Astrocyte (in vitro differentiated cells and primary cell): ENCODE measurements at regions not wholly inside any gene's neighbourhood (a gene's known extent, or its start where the extent isn't known, plus 50 kb on each side); places are given as distances from the start of the nearest gene placed in this dataset.

Source experiments
- CTCF ChIP-seq: IDR thresholded peaks from 2 replicates; pipeline ENCODE4 v1.5.1; 2011; ENCODE audit warnings: low read depth, mild to moderate bottlenecking, inconsistent platforms, low read length, moderate library complexity; ENCODE audit not compliant: insufficient read depth
- EZH2 ChIP-seq: IDR thresholded peaks from 2 replicates; pipeline ENCODE4 v1.6.1; 2012; ENCODE audit warnings: mild to moderate bottlenecking, low read length, inconsistent platforms; ENCODE audit not compliant: insufficient read depth

- no peak for TF ChIP-seq CTCF
- no peak for TF ChIP-seq EZH2
These were observed 364.6 kb downstream of the OSR1 start for GRCh38 chr2:18993756-18994338.
